22Rv1 (cell line): ENCODE measurements at regions not wholly inside any gene's neighbourhood (a gene's known extent, or its start where the extent isn't known, plus 50 kb on each side); places are given as distances from the start of the nearest gene placed in this dataset.

ENCODE experiments used
- H3K27ac ChIP-seq: fragments of 450-650 bp; 2 replicates; pipeline ENCODE4 v1.5.1; 2017
- CTCF ChIP-seq: fragments of 450-650 bp; IDR thresholded peaks from 2 replicates; pipeline ENCODE4 v1.5.1; 2017; ENCODE audit warnings: mild to moderate bottlenecking
- ZFX ChIP-seq: fragments of 450-650 bp; IDR thresholded peaks from 2 replicates; pipeline ENCODE4 v1.6.1; 2017; ENCODE audit warnings: antibody characterized with exemption, borderline replicate concordance

- H3K27ac ChIP-seq: no peak overlapping the region
- TF ChIP-seq CTCF (no peak), ZFX (no peak)
These were observed 159.2 kb downstream of the NSG2 start for GRCh38 chr5:174204535-174205313.

GRCh38 chr5:174205939-174206338, 160.4 kb downstream of the NSG2 start:
- H3K27ac ChIP-seq: no peak overlapping the region
- TF ChIP-seq ZFX (no peak), CTCF (no peak)

- no peak overlapping the region for H3K27ac ChIP-seq
- TF ChIP-seq ZFX (no peak), CTCF (no peak)
These were observed 165.2 kb downstream of the NSG2 start for GRCh38 chr5:174210596-174211276.

- no peak for TF ChIP-seq CTCF
- H3K27ac ChIP-seq: no peak overlapping the region
These were observed 165.7 kb downstream of the NSG2 start for GRCh38 chr5:174211277-174211626.

GRCh38 chr5:174217527-174217926, 172.0 kb downstream of the NSG2 start:
- H3K27ac ChIP-seq: no peak overlapping the region
- no peak for TF ChIP-seq CTCF

GRCh38 chr5:174218162-174218561, 172.7 kb downstream of the NSG2 start:
- H3K27ac ChIP-seq: no peak overlapping the region
- TF ChIP-seq ZFX: no peak
- no peak for TF ChIP-seq CTCF

- TF ChIP-seq CTCF (no peak), ZFX (no peak)
- no peak overlapping the region for H3K27ac ChIP-seq
These were observed 174.9 kb downstream of the NSG2 start for GRCh38 chr5:174220417-174220816.
